Sigmoid colon (tissue), 6 donors: ENCODE measurements at regions not wholly inside any gene's neighbourhood (a gene's known extent, or its start where the extent isn't known, plus 50 kb on each side); places are given as distances from the start of the nearest gene placed in this dataset.

Experiments used
- DNase-seq: peaks from one replicate; pipeline ENCODE4 v3.0.0-alpha.2; 2019
- H3K27ac ChIP-seq, 4 donors: fragments of 200-600 bp; sonication (generic); one replicate each; pipeline ENCODE4 v1.5.1; 2016 to 2019; ENCODE audit warnings: mild to moderate bottlenecking in 1 of 4
- H3K27me3 ChIP-seq, 3 donors: fragments of 200-600 bp; sonication (generic); one replicate each; pipeline ENCODE4 v1.5.1; 2019; ENCODE audit warnings: mild to moderate bottlenecking in 1 of 3
- H3K36me3 ChIP-seq, 4 donors: fragments of 200-600 bp; sonication (generic); one replicate each; pipeline ENCODE4 v1.5.1; 2016 to 2019
- H3K4me1 ChIP-seq, 4 donors: fragments of 200-600 bp; sonication (generic); one replicate each; pipeline ENCODE4 v1.5.1; 2017 to 2019
- H3K4me3 ChIP-seq, 4 donors: fragments of 200-600 bp; sonication (generic); one replicate each; pipeline ENCODE4 v1.5.1; 2017 to 2019; ENCODE audit warnings: mild to moderate bottlenecking in 2 of 4, moderate library complexity in 1 of 4
- H3K9me3 ChIP-seq, 4 donors: fragments of 200-600 bp in 3 of 4; sonication (generic) in 3 of 4; one replicate each; pipeline versions ENCODE4 v1.5.1 to v1.6.1; 2013 to 2019
- EP300 ChIP-seq, 4 donors: sonication (generic); formaldehyde crosslinking; IDR thresholded peaks; one replicate each; pipeline ENCODE4 v1.6.1; 2017; ENCODE audit warnings: antibody characterized with exemption in 4 of 4
- POLR2A ChIP-seq, 2 donors: fragments of 450-650 bp; IDR thresholded peaks; one replicate each; pipeline ENCODE4 v1.6.1; 2016; ENCODE audit warnings: antibody characterized with exemption in 2 of 2, mild to moderate bottlenecking in 2 of 2, moderate library complexity in 2 of 2
- POLR2AphosphoS5 ChIP-seq, 4 donors: sonication (generic); formaldehyde crosslinking; IDR thresholded peaks; one replicate each; pipeline ENCODE4 v1.6.1; 2017; ENCODE audit warnings: antibody characterized with exemption in 4 of 4
- WGBS, 2 donors: extraction: QIAGEN DNeasy Blood & Tissue Kit; methylation state at CpG; one replicate each; pipeline ENCODE4 v1.1.7; 2013; 5-methylcytosine and 5-hydroxymethylcytosine counted together
- intact Hi-C: fragments of 100-400 bp; cut with DNase I; formaldehyde crosslinking; loops from one replicate; pipeline ENCODE4 v1.15.1; 2023
- TF ChIP-seq, protein P1 (sequence below), 4 experiments: fragments of 450-650 bp in 3 of 4; fragments of 200-600 bp in 1 of 4; IDR thresholded peaks; one replicate each; pipeline ENCODE4 v1.5.1; 2016 to 2019; ENCODE audit warnings: antibody characterized with exemption in 4 of 4, mild to moderate bottlenecking in 3 of 4, moderate library complexity in 2 of 4
- donor health status: healthy with polysubstance abuse.
- donor health status: healthy.

DNA sequence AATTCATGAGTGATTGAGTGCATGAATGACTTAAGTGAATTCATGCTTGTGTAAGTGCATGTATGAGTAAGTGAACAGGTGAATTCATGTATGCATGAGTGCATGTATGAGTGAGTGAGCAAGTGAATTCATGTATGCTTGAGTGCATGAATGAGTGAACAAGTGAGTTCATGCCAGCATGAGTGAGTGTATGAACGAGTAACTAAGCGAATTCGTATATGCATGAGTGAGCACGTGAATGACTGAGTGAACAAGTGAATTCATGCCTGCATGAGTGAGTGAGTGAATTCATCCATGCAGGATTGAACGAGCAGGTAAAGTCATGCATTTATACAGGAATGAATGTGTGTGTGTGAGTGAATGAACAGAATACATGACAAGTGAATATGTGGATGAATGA lies 278.5 kb upstream of the USP9Y start:
- Histone ChIP-seq H3K27ac (no peak overlapping the region), H3K9me3 (no peaks in the 10 kb centered on the region), H3K36me3 (no peaks in the 10 kb centered on the region), H3K27me3 (peaks cover 0 to 17% (median 6%) of the 10 kb centered on the region in 3 donors), H3K4me3 (no peak overlapping the region), H3K4me1 (no peaks in the 10 kb centered on the region)
- intact Hi-C loops = no loop called here
- WGBS, 2 donors = 90 to 93% methylated on average over 5 of the region's 5 CpGs
- TF ChIP-seq POLR2AphosphoS5 (IDR thresholded peaks at IDR 0.05) (no peak), EP300 (IDR thresholded peaks at IDR 0.05) (no peak), POLR2A (IDR thresholded peaks at IDR 0.05) (no peak)
- TF ChIP-seq, protein P1, sequence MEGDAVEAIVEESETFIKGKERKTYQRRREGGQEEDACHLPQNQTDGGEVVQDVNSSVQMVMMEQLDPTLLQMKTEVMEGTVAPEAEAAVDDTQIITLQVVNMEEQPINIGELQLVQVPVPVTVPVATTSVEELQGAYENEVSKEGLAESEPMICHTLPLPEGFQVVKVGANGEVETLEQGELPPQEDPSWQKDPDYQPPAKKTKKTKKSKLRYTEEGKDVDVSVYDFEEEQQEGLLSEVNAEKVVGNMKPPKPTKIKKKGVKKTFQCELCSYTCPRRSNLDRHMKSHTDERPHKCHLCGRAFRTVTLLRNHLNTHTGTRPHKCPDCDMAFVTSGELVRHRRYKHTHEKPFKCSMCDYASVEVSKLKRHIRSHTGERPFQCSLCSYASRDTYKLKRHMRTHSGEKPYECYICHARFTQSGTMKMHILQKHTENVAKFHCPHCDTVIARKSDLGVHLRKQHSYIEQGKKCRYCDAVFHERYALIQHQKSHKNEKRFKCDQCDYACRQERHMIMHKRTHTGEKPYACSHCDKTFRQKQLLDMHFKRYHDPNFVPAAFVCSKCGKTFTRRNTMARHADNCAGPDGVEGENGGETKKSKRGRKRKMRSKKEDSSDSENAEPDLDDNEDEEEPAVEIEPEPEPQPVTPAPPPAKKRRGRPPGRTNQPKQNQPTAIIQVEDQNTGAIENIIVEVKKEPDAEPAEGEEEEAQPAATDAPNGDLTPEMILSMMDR (IDR thresholded peaks at IDR 0.05) = no peak
- DNase-seq = no peak

GRCh38 chrY:12423416-12424252 lies 277.4 kb upstream of the USP9Y start:
- no peaks in the 10 kb centered on the region for H3K9me3 ChIP-seq
- no peak overlapping the region for H3K4me3 ChIP-seq
- H3K27me3 ChIP-seq = peaks cover 0 to 17% (median 6%) of the 10 kb centered on the region in 3 donors
- intact Hi-C loops = no loop called here
- H3K36me3 ChIP-seq = no peaks in the 10 kb centered on the region
- H3K4me1 ChIP-seq = no peaks in the 10 kb centered on the region
- no peak overlapping the region for H3K27ac ChIP-seq
- TF ChIP-seq POLR2A (IDR thresholded peaks at IDR 0.05) = no peak
- TF ChIP-seq POLR2AphosphoS5 (IDR thresholded peaks at IDR 0.05) = no peak
- TF ChIP-seq, protein P1 (IDR thresholded peaks at IDR 0.05) = no peak
- TF ChIP-seq EP300 (IDR thresholded peaks at IDR 0.05) = no peak
- no peak for DNase-seq
- 86 to 92% methylated on average over 6 of the region's 6 CpGs for WGBS, 2 donors

DNA sequence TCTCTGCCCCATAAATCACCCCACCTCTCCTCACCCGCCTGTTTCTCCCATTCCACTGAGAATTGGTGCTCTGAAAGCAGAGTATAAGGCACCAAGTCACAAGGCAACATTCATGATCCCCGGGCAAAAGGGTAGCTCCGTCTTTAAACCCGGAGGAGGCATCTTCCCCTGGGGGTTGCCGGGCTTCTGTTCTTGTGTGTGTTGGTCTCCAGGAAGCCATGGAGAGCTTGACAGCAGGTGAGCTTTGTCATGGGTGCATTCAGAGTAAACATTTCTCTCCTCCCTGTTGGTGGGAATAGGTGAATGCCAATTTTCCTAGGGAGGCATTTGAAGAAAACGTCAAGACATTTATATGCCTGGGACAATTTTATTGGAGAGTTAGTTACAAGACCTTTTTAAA lies 275.5 kb upstream of the USP9Y start:
- no peaks in the 10 kb centered on the region for H3K9me3 ChIP-seq
- no peak for TF ChIP-seq POLR2A (IDR thresholded peaks at IDR 0.05)
- TF ChIP-seq, protein P1 (IDR thresholded peaks at IDR 0.05) = no peak
- no peak for TF ChIP-seq EP300 (IDR thresholded peaks at IDR 0.05)
- no peak for TF ChIP-seq POLR2AphosphoS5 (IDR thresholded peaks at IDR 0.05)
- no peaks in the 10 kb centered on the region for H3K4me1 ChIP-seq
- intact Hi-C loops = no loop called here
- DNase-seq = no peak
- H3K27ac ChIP-seq = no peak overlapping the region
- H3K36me3 ChIP-seq = no peaks in the 10 kb centered on the region
- peaks cover 0 to 15% (median 6%) of the 10 kb centered on the region in 3 donors for H3K27me3 ChIP-seq
- no peak overlapping the region for H3K4me3 ChIP-seq
- WGBS, 2 donors = 60 to 62% methylated on average over 6 of the region's 6 CpGs

GRCh38 chrY:12427361-12427760 lies 273.7 kb upstream of the USP9Y start:
- no peak for DNase-seq
- Histone ChIP-seq H3K27me3 (no peaks in the 10 kb centered on the region), H3K9me3 (no peaks in the 10 kb centered on the region), H3K4me1 (no peaks in the 10 kb centered on the region), H3K4me3 (no peak overlapping the region), H3K36me3 (no peaks in the 10 kb centered on the region), H3K27ac (no peak overlapping the region)
- intact Hi-C loops = no loop called here
- 87 to 91% methylated on average over 5 of the region's 5 CpGs for whole genome bisulfite sequencing, 2 donors
- TF ChIP-seq EP300 (IDR thresholded peaks at IDR 0.05) = no peak
- TF ChIP-seq POLR2AphosphoS5 (IDR thresholded peaks at IDR 0.05) = no peak
- no peak for TF ChIP-seq POLR2A (IDR thresholded peaks at IDR 0.05)
- TF ChIP-seq, protein P1 (IDR thresholded peaks at IDR 0.05) = no peak
